NCI-H2171 (cell line): ENCODE measurements at regions not wholly inside any gene's neighbourhood (a gene's known extent, or its start where the extent isn't known, plus 50 kb on each side); places are given as distances from the start of the nearest gene placed in this dataset.
"Not testable (repeated sequence)": the region's sequence is repeated elsewhere in the genome, so short reads cannot be mapped to it uniquely, and the experiment has no call there.

Source experiments
- DNase-seq: peaks from one replicate; lab custom pipeline; 2025; lab: John Stamatoyannopoulos, UW

- DNase-seq = no peak
Measured at GRCh38 chr2:57177176-57177575, 869.4 kb upstream of the VRK2 start.

GRCh38 chr2:57180042-57180567, 866.5 kb upstream of the VRK2 start:
- DNase-seq = no peak

GRCh38 chr2:57180678-57181077, 865.9 kb upstream of the VRK2 start:
- no peak for DNase-seq

GRCh38 chr2:57181315-57182038, 865.1 kb upstream of the VRK2 start:
- DNase-seq = no peak

GRCh38 chr2:57182916-57183315, 863.7 kb upstream of the VRK2 start:
- DNase-seq = no peak

- no peak for DNase-seq
Measured at GRCh38 chr2:57185568-57185967, 861.0 kb upstream of the VRK2 start.

GRCh38 chr2:57190007-57190406, 856.6 kb upstream of the VRK2 start:
- no peak for DNase-seq

GRCh38 chr2:57199663-57200062, 846.9 kb upstream of the VRK2 start:
- no peak for DNase-seq

- no peak for DNase-seq
Measured at GRCh38 chr2:57204364-57204763, 842.2 kb upstream of the VRK2 start.

- DNase-seq = no peak
Measured at GRCh38 chr2:57205241-57205640, 841.4 kb upstream of the VRK2 start.

- DNase-seq = no peak
Measured at GRCh38 chr2:57207191-57207590, 839.4 kb upstream of the VRK2 start.

GRCh38 chr2:57209799-57210198, 836.8 kb upstream of the VRK2 start:
- no peak for DNase-seq

GRCh38 chr2:57210855-57211254, 835.8 kb upstream of the VRK2 start:
- DNase-seq = no peak

- DNase-seq = no peak
Measured at GRCh38 chr2:57217013-57217412, 829.6 kb upstream of the VRK2 start.

GRCh38 chr2:57218206-57218605, 828.4 kb upstream of the VRK2 start:
- DNase-seq = no peak

GRCh38 chr2:57229706-57230105, 816.9 kb upstream of the VRK2 start:
- not testable (repeated sequence) for DNase-seq

- DNase-seq = not testable (repeated sequence)
Measured at GRCh38 chr2:57232341-57232740, 814.3 kb upstream of the VRK2 start.

- not testable (repeated sequence) for DNase-seq
Measured at GRCh38 chr2:57251495-57251894, 795.1 kb upstream of the VRK2 start.

- not testable (repeated sequence) for DNase-seq
Measured at GRCh38 chr2:57276408-57276807, 770.2 kb upstream of the VRK2 start.

GRCh38 chr2:57278451-57278850, 768.2 kb upstream of the VRK2 start:
- DNase-seq = no peak

- no peak for DNase-seq
Measured at GRCh38 chr2:57291209-57291608, 755.4 kb upstream of the VRK2 start.

- no peak for DNase-seq
Measured at GRCh38 chr2:57296795-57297517, 749.6 kb upstream of the VRK2 start.

- DNase-seq = no peak
Measured at GRCh38 chr2:57313678-57314077, 732.9 kb upstream of the VRK2 start.
